NCI-H1092 (cell line): ENCODE measurements at regions not wholly inside any gene's neighbourhood (a gene's known extent, or its start where the extent isn't known, plus 50 kb on each side); places are given as distances from the start of the nearest gene placed in this dataset.
"Not testable (repeated sequence)": the region's sequence is repeated elsewhere in the genome, so short reads cannot be mapped to it uniquely, and the experiment has no call there.

Experiments used
- DNase-seq: peaks from one replicate; lab custom pipeline; 2025; lab: John Stamatoyannopoulos, UW

GRCh38 chr6:115415378-115415777, 645.3 kb downstream of the FRK start:
- no peak for DNase-seq

GRCh38 chr6:115414916-115415315, 645.8 kb downstream of the FRK start:
- not testable (repeated sequence) for DNase-seq

GRCh38 chr6:115411756-115412155, 648.9 kb downstream of the FRK start:
- no peak for DNase-seq

GRCh38 chr6:115404446-115404845, 656.2 kb downstream of the FRK start:
- DNase-seq, result no peak

- DNase-seq, result no peak
Observed at GRCh38 chr6:115398607-115399006, 662.1 kb downstream of the FRK start.

GRCh38 chr6:115396112-115396906, 664.4 kb downstream of the FRK start:
- DNase-seq, result no peak

- DNase-seq, result no peak
Observed at GRCh38 chr6:115393821-115394220, 666.9 kb downstream of the FRK start.

GRCh38 chr6:115370202-115370601, 690.5 kb downstream of the FRK start:
- no peak for DNase-seq

- DNase-seq, result no peak
Observed at GRCh38 chr6:115365783-115366182, 694.9 kb downstream of the FRK start.

- DNase-seq, result no peak
Observed at GRCh38 chr6:115363379-115363778, 697.3 kb downstream of the FRK start.

GRCh38 chr6:115362234-115362633, 698.5 kb downstream of the FRK start:
- DNase-seq, result no peak

GRCh38 chr6:115360602-115361325, 699.9 kb downstream of the FRK start:
- DNase-seq, result peak; percentile 2

GRCh38 chr6:115358616-115359015, 702.1 kb downstream of the FRK start:
- DNase-seq, result no peak

GRCh38 chr6:115356371-115356770, 704.3 kb downstream of the FRK start:
- DNase-seq, result no peak

- no peak for DNase-seq
Observed at GRCh38 chr6:115323001-115323400, 737.7 kb downstream of the FRK start.

GRCh38 chr6:115319823-115320222, 740.9 kb downstream of the FRK start:
- DNase-seq, result no peak

- DNase-seq, result no peak
Observed at GRCh38 chr6:115310156-115310555, 750.5 kb downstream of the FRK start.

- no peak for DNase-seq
Observed at GRCh38 chr6:115302731-115303130, 758.0 kb downstream of the FRK start.

GRCh38 chr6:115287467-115287866, 773.2 kb downstream of the FRK start:
- DNase-seq, result no peak

- no peak for DNase-seq
Observed at GRCh38 chr6:115276881-115277565, 783.7 kb downstream of the FRK start.

GRCh38 chr6:115272311-115272710, 788.4 kb downstream of the FRK start:
- no peak for DNase-seq

- DNase-seq, result no peak
Observed at GRCh38 chr6:115271434-115271833, 789.3 kb downstream of the FRK start.

- peak; percentile 82 for DNase-seq
Observed at GRCh38 chr6:115270953-115271352, 789.7 kb downstream of the FRK start.
